T-helper 22 cell (primary cell): ENCODE measurements at regions not wholly inside any gene's neighbourhood (a gene's known extent, or its start where the extent isn't known, plus 50 kb on each side); places are given as distances from the start of the nearest gene placed in this dataset.
"Not testable (repeated sequence)": the region's sequence is repeated elsewhere in the genome, so short reads cannot be mapped to it uniquely, and the experiment has no call there.

ENCODE experiments used
- DNase-seq: peaks from one replicate; pipeline ENCODE4 v3.0.0-alpha.2; 2020; ENCODE audit warnings: low read depth

DNA sequence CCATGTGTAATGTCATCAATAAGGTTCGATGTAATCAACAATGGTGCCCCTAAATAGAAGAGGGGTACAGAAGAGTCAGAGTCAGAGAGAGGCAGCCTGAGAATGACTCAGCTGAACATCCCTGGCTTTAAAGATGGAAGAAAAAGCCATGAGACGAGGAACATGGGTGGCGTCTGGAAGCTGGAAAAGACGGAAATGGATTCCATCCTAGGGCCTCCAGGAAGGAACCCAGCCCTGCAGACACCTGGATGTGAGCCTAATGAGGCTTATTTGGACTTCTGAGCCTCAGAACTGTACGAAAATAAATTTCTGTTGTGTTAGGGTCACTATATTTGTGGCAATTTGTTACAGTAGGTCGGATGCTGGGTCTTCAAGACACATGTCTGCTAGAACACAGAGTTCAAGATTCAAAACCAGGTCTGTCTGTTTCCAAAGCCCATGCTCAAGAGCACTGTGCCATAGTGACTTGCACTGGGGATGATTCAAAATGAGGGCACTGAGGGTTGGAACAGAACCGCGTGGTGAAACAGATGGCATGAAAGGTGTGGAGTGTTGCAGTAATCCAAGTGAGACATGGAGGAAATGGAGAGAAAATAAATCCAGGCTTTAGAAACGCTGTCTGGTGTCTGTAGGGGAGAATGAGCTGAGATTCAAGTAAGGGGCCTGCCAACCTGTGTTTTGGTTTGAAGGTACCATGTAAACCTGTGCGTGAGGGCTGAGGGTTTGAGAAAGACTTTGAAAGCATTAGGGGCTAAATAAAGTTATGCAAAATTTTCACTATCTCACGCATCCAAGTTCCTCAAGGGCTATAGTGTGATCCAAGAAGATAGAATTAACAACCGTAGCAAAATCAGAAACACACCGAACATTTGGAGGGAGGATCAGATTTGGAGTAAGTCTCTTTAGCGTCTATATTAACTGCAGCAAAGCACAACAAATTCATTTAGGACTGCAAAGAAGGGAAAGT is 849.1 kb upstream of the AUTS2 start:
- no peak for DNase-seq

GRCh38 chr7:68752485-68753178 is 845.6 kb upstream of the AUTS2 start:
- no peak for DNase-seq

- DNase-seq = no peak
Observed at GRCh38 chr7:68754414-68754813, 843.9 kb upstream of the AUTS2 start.

GRCh38 chr7:68756986-68757495 is 841.2 kb upstream of the AUTS2 start:
- DNase-seq = no peak

DNA sequence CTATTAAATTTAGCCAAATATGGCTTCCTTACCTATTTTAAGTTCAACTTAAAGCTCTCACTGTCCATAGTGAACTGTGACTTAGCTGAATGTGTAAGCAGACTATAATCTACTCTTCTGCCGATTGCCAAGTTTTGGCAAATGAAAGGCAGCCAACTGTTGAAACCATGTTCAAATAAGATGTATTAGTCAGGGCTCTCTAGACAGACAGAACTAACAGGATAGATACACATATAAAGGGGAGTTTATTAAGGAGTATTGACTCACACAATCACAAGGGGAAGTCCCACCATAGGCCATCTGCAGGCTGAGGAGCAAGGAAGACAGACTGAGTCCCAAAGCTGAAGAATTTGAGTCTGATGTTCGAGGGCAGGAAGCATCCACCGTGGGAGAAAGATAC is 837.7 kb upstream of the AUTS2 start:
- DNase-seq = no peak

DNA sequence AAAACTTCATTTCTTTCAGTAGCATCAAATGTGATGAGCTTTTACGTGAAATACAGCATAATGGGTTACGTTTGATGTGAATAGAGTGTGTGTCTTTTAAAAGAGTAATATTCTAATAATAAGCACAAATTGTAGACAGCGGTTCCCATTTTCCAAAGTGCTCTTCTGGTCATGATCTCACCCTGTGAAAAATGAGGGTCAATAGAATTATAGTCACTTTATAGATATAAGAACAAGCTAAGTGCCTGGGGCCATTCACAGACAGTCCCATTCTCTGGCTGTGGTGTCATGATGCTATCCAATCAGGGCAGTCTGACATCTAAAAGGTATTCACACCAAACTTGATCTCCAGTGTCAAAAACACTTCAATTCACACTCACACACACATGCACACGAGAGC is 830.8 kb upstream of the AUTS2 start:
- DNase-seq = no peak

GRCh38 chr7:68770649-68771048 is 827.6 kb upstream of the AUTS2 start:
- no peak for DNase-seq

GRCh38 chr7:68776326-68776725 is 821.9 kb upstream of the AUTS2 start:
- DNase-seq = no peak

GRCh38 chr7:68783684-68784083 is 814.6 kb upstream of the AUTS2 start:
- DNase-seq = no peak

- DNase-seq = no peak
Observed at GRCh38 chr7:68785036-68785435, 813.2 kb upstream of the AUTS2 start.

DNA sequence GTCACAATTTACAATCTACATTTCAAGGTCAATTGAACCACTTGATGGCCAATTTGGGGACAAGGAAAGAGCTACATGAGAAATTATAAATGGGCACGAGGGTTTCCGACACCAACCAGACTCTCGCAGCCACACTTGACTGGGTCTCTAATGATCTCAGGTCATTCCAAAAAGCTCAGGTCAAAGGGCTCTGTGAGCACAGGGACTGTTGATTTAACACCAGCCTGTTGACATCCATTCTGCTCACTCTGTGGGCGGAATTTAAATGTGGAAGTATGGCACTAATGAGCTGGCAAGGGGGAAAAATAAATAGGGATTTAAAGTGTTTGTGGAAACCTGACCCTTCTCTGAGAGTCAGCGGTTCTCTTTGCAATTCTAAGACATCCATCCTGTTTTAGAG is 810.7 kb upstream of the AUTS2 start:
- no peak for DNase-seq

DNA sequence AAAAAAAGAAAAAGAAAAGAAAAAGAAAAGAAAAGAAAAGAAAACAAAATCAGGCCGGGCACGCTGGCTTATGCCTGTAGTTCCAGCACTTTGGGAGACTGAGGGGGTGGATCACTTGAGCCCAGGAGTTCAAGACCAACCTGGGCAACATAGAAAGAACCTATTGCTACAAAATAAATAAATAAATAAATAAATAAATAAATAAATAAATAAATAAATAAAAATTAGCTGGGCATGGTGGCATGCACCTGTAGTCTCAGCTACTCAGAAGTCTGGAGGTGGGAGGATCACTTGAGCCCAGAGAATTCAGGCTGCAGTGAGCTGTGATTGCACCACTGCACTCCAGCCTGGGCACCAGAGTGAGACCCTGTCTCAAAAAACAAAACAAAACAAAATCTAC is 809.7 kb upstream of the AUTS2 start:
- not testable (repeated sequence) for DNase-seq

- DNase-seq = no peak
Observed at GRCh38 chr7:68789597-68789996, 808.7 kb upstream of the AUTS2 start.

DNA sequence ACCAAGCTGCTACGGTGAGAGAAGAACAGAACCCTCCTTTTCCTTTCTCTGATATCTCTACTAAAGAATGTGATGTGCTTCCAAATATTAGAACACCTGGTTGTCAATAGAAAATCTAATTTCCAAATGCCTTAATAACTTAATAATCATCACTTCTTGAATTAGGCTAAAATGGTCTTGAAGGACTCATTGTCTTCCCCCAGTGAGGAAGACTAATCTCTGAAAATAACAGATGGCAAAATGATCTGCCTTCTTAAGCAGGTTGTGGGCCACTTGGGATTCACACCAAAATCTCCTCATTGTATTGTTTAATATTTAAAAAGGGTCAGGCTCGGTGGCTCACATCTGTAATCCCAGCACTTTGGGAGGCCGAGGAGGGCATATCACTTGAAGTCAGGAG is 805.9 kb upstream of the AUTS2 start:
- no peak for DNase-seq

GRCh38 chr7:68793513-68793912 is 804.8 kb upstream of the AUTS2 start:
- no peak for DNase-seq

GRCh38 chr7:68800316-68800715 is 798.0 kb upstream of the AUTS2 start:
- DNase-seq = no peak

- no peak for DNase-seq
Observed at GRCh38 chr7:68805159-68805558, 793.1 kb upstream of the AUTS2 start.

DNA sequence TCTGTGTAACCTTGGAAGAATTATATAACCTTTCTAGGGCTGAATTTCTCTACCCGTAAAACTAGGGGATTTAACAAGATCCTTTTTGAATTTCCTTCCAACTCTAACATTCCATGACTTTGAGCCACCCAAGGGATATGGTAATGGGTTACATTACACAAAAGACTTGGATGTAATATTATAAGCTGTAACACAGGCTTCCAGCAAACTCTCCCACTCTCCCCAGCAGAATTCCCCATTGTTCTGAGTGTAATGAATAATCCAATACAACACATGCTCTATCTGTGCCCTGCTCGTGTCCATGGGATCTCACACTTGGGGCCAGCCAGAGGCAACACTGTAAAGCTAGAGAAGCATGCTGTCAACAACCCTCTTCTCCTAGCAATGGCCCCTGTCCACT is 790.6 kb upstream of the AUTS2 start:
- no peak for DNase-seq

DNA sequence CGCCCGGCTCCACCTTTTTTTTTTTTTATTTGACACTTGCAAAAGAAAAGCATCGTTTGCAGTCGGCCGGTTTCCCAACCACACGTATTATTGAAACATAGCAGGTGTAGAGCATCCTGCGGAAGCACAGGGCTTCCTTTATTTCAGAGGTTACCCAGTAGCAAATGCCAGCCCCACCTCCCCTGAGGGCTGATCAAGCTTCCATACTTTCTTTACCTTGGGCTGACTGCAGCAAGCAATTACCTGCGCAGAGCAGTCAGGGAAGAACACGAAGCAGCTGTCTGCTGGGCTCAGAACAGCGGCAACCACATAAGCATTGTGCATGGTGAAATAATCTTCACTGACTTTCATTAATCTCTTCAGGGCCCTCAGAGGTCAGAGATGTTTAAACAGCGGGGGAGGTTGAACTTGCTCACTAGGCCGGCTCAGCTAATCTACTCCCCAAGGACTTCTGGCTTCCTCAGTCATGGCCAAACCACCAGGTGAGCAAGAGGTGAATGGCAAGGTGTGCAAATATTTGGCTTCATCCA is 784.7 kb upstream of the AUTS2 start:
- DNase-seq = no peak

- DNase-seq = no peak
Observed at GRCh38 chr7:68816491-68816890, 781.8 kb upstream of the AUTS2 start.

DNA sequence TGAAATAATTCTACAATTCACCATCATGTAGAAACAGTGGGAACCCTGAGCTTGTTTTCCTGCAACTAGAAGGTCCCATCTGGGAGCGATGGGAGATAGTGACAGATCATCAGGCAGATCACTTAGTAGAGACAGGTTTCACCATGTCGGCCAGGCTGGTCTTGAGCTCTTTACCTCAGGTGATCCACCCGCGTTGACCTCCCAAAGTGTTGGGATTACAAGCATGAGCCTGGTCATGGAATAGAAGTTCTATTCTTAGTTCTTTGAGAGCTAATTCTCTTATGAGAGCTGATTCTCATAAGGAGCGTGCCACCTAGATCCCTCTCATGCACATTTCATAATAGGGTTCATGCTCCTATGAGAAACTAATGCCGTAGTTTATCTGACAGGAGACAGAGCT is 778.0 kb upstream of the AUTS2 start:
- no peak for DNase-seq

GRCh38 chr7:68821846-68822245 is 776.4 kb upstream of the AUTS2 start:
- no peak for DNase-seq
